H1 (cell line): ENCODE measurements at regions not wholly inside any gene's neighbourhood (a gene's known extent, or its start where the extent isn't known, plus 50 kb on each side); places are given as distances from the start of the nearest gene placed in this dataset.

Experiments used
- JUN ChIP-seq: IDR thresholded peaks from 2 replicates; pipeline ENCODE4 v1.6.1; 2011; ENCODE audit warnings: low read depth, mild to moderate bottlenecking, improper control_type of control experiment, low read length
- POU5F1 ChIP-seq: IDR thresholded peaks from 2 replicates; pipeline ENCODE4 v1.6.1; 2011; ENCODE audit warnings: low read depth, mild to moderate bottlenecking, low read length, moderate library complexity

DNA sequence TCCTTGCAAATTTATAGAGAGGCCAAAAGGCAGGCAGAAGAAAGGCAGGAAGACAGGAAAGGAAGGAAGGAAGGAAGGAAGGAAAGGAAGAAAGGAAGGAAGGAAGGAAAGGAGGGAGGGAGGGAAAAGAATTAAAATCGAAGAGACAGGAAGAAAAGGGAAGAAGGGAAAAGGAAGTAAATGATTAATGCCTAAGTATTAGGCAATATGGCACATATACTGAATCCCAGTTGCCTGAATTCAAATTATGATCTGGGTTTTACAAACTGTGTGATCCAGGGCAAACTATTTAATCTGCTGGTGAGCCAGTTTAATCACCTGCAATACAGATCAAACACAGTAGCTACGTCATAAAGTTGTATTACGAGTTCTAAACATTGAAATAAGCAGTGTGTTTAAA, 983.6 kb downstream of the FLRT2 start (continued):
- TF ChIP-seq JUN (no peak), POU5F1 (no peak)
